Spleen (tissue), 11 donors: ENCODE measurements at regions not wholly inside any gene's neighbourhood (a gene's known extent, or its start where the extent isn't known, plus 50 kb on each side); places are given as distances from the start of the nearest gene placed in this dataset.

Source experiments
- DNase-seq: peaks from one replicate; pipeline ENCODE4 v3.0.0-alpha.2; 2020
- H3K27ac ChIP-seq, 8 donors: fragments of 200-600 bp; sonication (generic) in 7 of 8; 1 replicate in 4 of 8; 2 replicates in 4 of 8; pipeline versions ENCODE4 v1.5.0 to v1.8.0; 2016 to 2021; ENCODE audit warnings: inconsistent platforms in 4 of 8, mild to moderate bottlenecking in 4 of 8, moderate library complexity in 1 of 8
- H3K27me3 ChIP-seq, 7 donors: fragments of 200-600 bp; sonication (generic) in 6 of 7; replicated peaks in 1 of 7; 1 replicate in 4 of 7; 2 replicates in 3 of 7; pipeline versions ENCODE4 v1.5.0 to v1.8.0; 2016 to 2021; ENCODE audit warnings: inconsistent platforms in 3 of 7, mild to moderate bottlenecking in 1 of 7
- H3K36me3 ChIP-seq, 6 donors: fragments of 200-600 bp; sonication (generic) in 5 of 6; 1 replicate in 4 of 6; 2 replicates in 2 of 6; pipeline versions ENCODE4 v1.5.0 to v1.8.0; 2016 to 2021; ENCODE audit warnings: inconsistent platforms in 2 of 6
- H3K4me1 ChIP-seq, 6 donors: fragments of 200-600 bp; sonication (generic) in 5 of 6; 1 replicate in 3 of 6; 2 replicates in 3 of 6; pipeline versions ENCODE4 v1.5.0 to v1.8.0; 2016 to 2021; ENCODE audit warnings: inconsistent platforms in 3 of 6
- H3K4me3 ChIP-seq, 8 donors: fragments of 200-600 bp; sonication (generic) in 7 of 8; 1 replicate in 4 of 8; 2 replicates in 4 of 8; pipeline versions ENCODE4 v1.5.0 to v1.8.0; 2016 to 2021; ENCODE audit warnings: inconsistent platforms in 4 of 8, mild to moderate bottlenecking in 4 of 8, moderate library complexity in 2 of 8
- H3K9me3 ChIP-seq, 8 donors: fragments of 200-600 bp; sonication (generic) in 7 of 8; 1 replicate in 4 of 8; 2 replicates in 4 of 8; pipeline versions ENCODE4 v1.5.0 to v1.8.0; 2016 to 2021; ENCODE audit warnings: inconsistent platforms in 4 of 8
- CTCF ChIP-seq, 11 experiments: fragments of 200-600 bp in 7 of 11; fragments of 450-650 bp in 4 of 11; sonication (generic) in 4 of 11; IDR thresholded peaks in 8 of 11; conservative IDR thresholded peaks in 3 of 11; 1 replicate in 7 of 11; 2 replicates in 4 of 11; pipeline versions ENCODE4 v1.4.0 to v1.8.0; 2016 to 2021; ENCODE audit warnings: antibody characterized with exemption in 11 of 11, inconsistent platforms in 4 of 11, mild to moderate bottlenecking in 1 of 11
- POLR2A ChIP-seq, 3 donors: fragments of 450-650 bp; IDR thresholded peaks; one replicate each; pipeline ENCODE4 v1.5.1; 2017; ENCODE audit warnings: antibody characterized with exemption in 3 of 3, mild to moderate bottlenecking in 1 of 3
- POLR2AphosphoS5 ChIP-seq, 3 donors: sonication (generic); formaldehyde crosslinking; IDR thresholded peaks; one replicate each; pipeline ENCODE4 v1.5.1; 2017; ENCODE audit warnings: antibody characterized with exemption in 3 of 3
- WGBS, 5 donors: extraction: QIAGEN DNeasy Blood & Tissue Kit in 3 of 5; methylation state at CpG; one replicate each; pipeline versions ENCODE4 v1.1.5 to v1.1.7; 2013 to 2018; 5-methylcytosine and 5-hydroxymethylcytosine counted together
- intact Hi-C: fragments of 100-400 bp; cut with DNase I; formaldehyde crosslinking; loops from one replicate; pipeline ENCODE4 v1.15.0; 2023; ENCODE audit warnings: low total_unique reads
- donor health status: healthy with polysubstance abuse.
- donor health status: DM: no; HTN: no; CAD: no; lungs with moderate emphysema.
- donor health status: DM: no; HTN: no; CAD: no.
- donor health status: Bipolar disorder and iron deficiency.
- donor health status: healthy.
- donor health status: DM: no; HTN: no; CAD: no.
- donor health status: DM: yes; HTN: yes; CAD: no.

DNA sequence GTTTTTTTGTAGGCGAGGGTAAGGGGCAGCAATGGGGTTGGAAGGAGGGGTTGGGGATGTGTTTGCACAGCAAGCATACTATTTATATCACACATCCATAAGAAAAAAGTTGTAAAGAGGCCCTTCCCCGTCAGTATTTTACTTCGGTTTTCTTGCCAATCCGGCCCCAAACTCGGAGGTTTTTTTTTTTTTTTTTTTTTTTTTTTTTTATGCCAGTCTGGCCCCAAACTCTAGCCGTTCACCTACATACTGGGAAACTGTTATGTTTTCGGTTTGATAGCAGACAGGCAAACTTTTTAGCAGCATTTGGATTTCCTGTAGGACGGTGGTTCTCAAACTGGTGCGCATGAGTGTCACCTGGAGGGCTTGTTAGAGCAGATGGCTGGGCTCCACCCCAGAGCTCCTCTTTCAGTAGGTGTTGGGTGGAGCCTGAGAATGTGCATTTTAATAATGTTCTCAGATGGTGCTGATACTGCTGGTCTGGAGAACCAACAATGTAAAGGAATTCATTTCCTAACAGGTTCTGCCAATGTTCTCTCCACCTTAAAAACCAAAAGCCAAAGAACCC lies 76.5 kb upstream of the ZBED5 start:
- intact Hi-C loops: loop anchor here (5.0 to 10.0 kb wide), 2 partner anchors 88 to 850 kb away; no protein-coding TSS in a partner anchor
- Histone ChIP-seq H3K9me3 (no peaks in the 10 kb centered on the region), H3K4me1 (peaks cover 3 to 46% (median 30%) of the 10 kb centered on the region in 6 donors), H3K27ac (peak overlapping the region in 6 of 8 donors; percentile 44 to 67 (median 50)), H3K36me3 (no peaks in the 10 kb centered on the region), H3K4me3 (peak overlapping the region in 5 of 8 donors; percentile 12 to 65 (median 24)), H3K27me3 (peaks cover 0 to 47% (median 24%) of the 10 kb centered on the region in 7 donors)
- no peak for TF ChIP-seq CTCF (IDR thresholded peaks at IDR 0.05 in 8 of 11, conservative IDR thresholded peaks at IDR 0.05 in 3 of 11)
- no peak for TF ChIP-seq POLR2A (IDR thresholded peaks at IDR 0.05)
- no peak for TF ChIP-seq POLR2AphosphoS5 (IDR thresholded peaks at IDR 0.05)
- WGBS, 5 donors: 6 to 7% (median 6%) methylated on average over 9 of the region's 9 CpGs
- no peak for DNase-seq

GRCh38 chr11:10933455-10934292 lies 75.8 kb upstream of the ZBED5 start:
- intact Hi-C loops: loop anchor here (5.0 to 10.0 kb wide), 2 partner anchors 89 to 851 kb away; no protein-coding TSS in a partner anchor
- Histone ChIP-seq H3K27ac (peak overlapping the region in 7 of 8 donors; percentile 44 to 67 (median 49)), H3K4me3 (peak overlapping the region in 6 of 8 donors; percentile 12 to 65 (median 24)), H3K27me3 (peaks cover 0 to 49% (median 24%) of the 10 kb centered on the region in 7 donors), H3K9me3 (no peaks in the 10 kb centered on the region), H3K36me3 (no peaks in the 10 kb centered on the region), H3K4me1 (peaks cover 3 to 46% (median 30%) of the 10 kb centered on the region in 6 donors)
- 6 to 8% (median 7%) methylated on average over 20 of the region's 20 CpGs for WGBS, 5 donors
- peak in 2 of 3 donors; percentile 29 to 58 for TF ChIP-seq POLR2AphosphoS5 (IDR thresholded peaks at IDR 0.05)
- TF ChIP-seq POLR2A (IDR thresholded peaks at IDR 0.05): no peak
- peak; percentile 86 to 98 (median 95) for TF ChIP-seq CTCF (IDR thresholded peaks at IDR 0.05 in 8 of 11, conservative IDR thresholded peaks at IDR 0.05 in 3 of 11)
- DNase-seq: peak; percentile 93

- peaks cover 3 to 50% (median 30%) of the 10 kb centered on the region in 6 donors for H3K4me1 ChIP-seq
- TF ChIP-seq POLR2AphosphoS5 (IDR thresholded peaks at IDR 0.05) (no peak), CTCF (IDR thresholded peaks at IDR 0.05 in 8 of 11, conservative IDR thresholded peaks at IDR 0.05 in 3 of 11) (no peak), POLR2A (IDR thresholded peaks at IDR 0.05) (no peak)
- DNase-seq: no peak
- H3K4me3 ChIP-seq: no peak overlapping the region
- H3K27ac ChIP-seq: no peak overlapping the region
- H3K9me3 ChIP-seq: no peaks in the 10 kb centered on the region
- H3K36me3 ChIP-seq: no peaks in the 10 kb centered on the region
- intact Hi-C loops: loop anchor here (5.0 to 10.0 kb wide), 2 partner anchors 89 to 852 kb away; no protein-coding TSS in a partner anchor
- WGBS, 5 donors: 87 to 94% (median 92%) methylated on average over 5 of the region's 5 CpGs
- peaks cover 0 to 49% (median 24%) of the 10 kb centered on the region in 7 donors for H3K27me3 ChIP-seq
These were observed 75.1 kb upstream of the ZBED5 start for GRCh38 chr11:10932976-10933375.
